ENCODE measurements at regions not wholly inside any gene's neighbourhood (a gene's known extent, or its start where the extent isn't known, plus 50 kb on each side); places are given as distances from the start of the nearest gene placed in this dataset.

- no peaks in the 10 kb centered on the region for H3K27me3 ChIP-seq
- no peaks in the 10 kb centered on the region for H3K9me3 ChIP-seq
- TF ChIP-seq POLR2AphosphoS5 (IDR thresholded peaks at IDR 0.05) (no peak), POLR2A (IDR thresholded peaks at IDR 0.05; ENCODE audit: low read depth) (no peak), EP300 (IDR thresholded peaks at IDR 0.05) (no peak), CTCF (IDR thresholded peaks at IDR 0.05) (no peak)
- H3K27ac ChIP-seq (replicated peaks in 1 of 4) = no peak overlapping the region
- H3K4me1 ChIP-seq = no peaks in the 10 kb centered on the region
- H3K36me3 ChIP-seq = no peaks in the 10 kb centered on the region
- no peak overlapping the region for H3K4me3 ChIP-seq
- 76% methylated on average over 3 of the region's 3 CpGs for WGBS
- no peak for DNase-seq (ENCODE audit: extremely low spot score)
- intact Hi-C loops (cut with DNase I) = no loop called here
Observed at GRCh38 chr5:114702136-114702535, 340.3 kb downstream of the KCNN2 start.

- Histone ChIP-seq H3K4me3 (no peak overlapping the region), H3K27ac (replicated peaks in 1 of 4) (no peak overlapping the region), H3K9me3 (no peaks in the 10 kb centered on the region), H3K4me1 (no peaks in the 10 kb centered on the region), H3K27me3 (no peaks in the 10 kb centered on the region), H3K36me3 (no peaks in the 10 kb centered on the region)
- no peak for DNase-seq (ENCODE audit: extremely low spot score)
- TF ChIP-seq POLR2AphosphoS5 (IDR thresholded peaks at IDR 0.05) = no peak
- no peak for TF ChIP-seq CTCF (IDR thresholded peaks at IDR 0.05)
- no peak for TF ChIP-seq POLR2A (IDR thresholded peaks at IDR 0.05; ENCODE audit: low read depth)
- TF ChIP-seq EP300 (IDR thresholded peaks at IDR 0.05) = no peak
- intact Hi-C loops (cut with DNase I) = no loop called here
- WGBS = 84% methylated on average over 3 of the region's 3 CpGs
Observed at GRCh38 chr5:114700823-114701222, 339.0 kb downstream of the KCNN2 start.

- 85% methylated on average over 7 of the region's 27 CpGs for WGBS
- H3K36me3 ChIP-seq = no peaks in the 10 kb centered on the region
- peaks cover 0 to 9% (median 3%) of the 10 kb centered on the region in 4 donors for H3K9me3 ChIP-seq
- no peak for DNase-seq (ENCODE audit: extremely low spot score)
- TF ChIP-seq CTCF (IDR thresholded peaks at IDR 0.05) (no peak), POLR2A (IDR thresholded peaks at IDR 0.05; ENCODE audit: low read depth) (no peak), EP300 (IDR thresholded peaks at IDR 0.05) (no peak), POLR2AphosphoS5 (IDR thresholded peaks at IDR 0.05) (no peak)
- no peak overlapping the region for H3K27ac ChIP-seq (replicated peaks in 1 of 4)
- no peaks in the 10 kb centered on the region for H3K4me1 ChIP-seq
- intact Hi-C loops (cut with DNase I) = no loop called here
- no peaks in the 10 kb centered on the region for H3K27me3 ChIP-seq
- no peak overlapping the region for H3K4me3 ChIP-seq
Observed at GRCh38 chr5:114695292-114695904, 333.5 kb downstream of the KCNN2 start.

GRCh38 chr5:114686356-114686755 lies 324.5 kb downstream of the KCNN2 start:
- Histone ChIP-seq H3K36me3 (no peaks in the 10 kb centered on the region), H3K4me1 (no peaks in the 10 kb centered on the region), H3K4me3 (no peak overlapping the region), H3K27me3 (no peaks in the 10 kb centered on the region), H3K27ac (replicated peaks in 1 of 4) (no peak overlapping the region), H3K9me3 (peaks cover 0 to 7% (median 0%) of the 10 kb centered on the region in 4 donors)
- TF ChIP-seq EP300 (IDR thresholded peaks at IDR 0.05) (no peak), POLR2A (IDR thresholded peaks at IDR 0.05; ENCODE audit: low read depth) (no peak), POLR2AphosphoS5 (IDR thresholded peaks at IDR 0.05) (no peak), CTCF (IDR thresholded peaks at IDR 0.05) (no peak)
- DNase-seq (ENCODE audit: extremely low spot score) = no peak
- intact Hi-C loops (cut with DNase I) = no loop called here
- 48% methylated on average over 1 of the region's 1 CpG for WGBS

- TF ChIP-seq POLR2A (IDR thresholded peaks at IDR 0.05; ENCODE audit: low read depth) (no peak), EP300 (IDR thresholded peaks at IDR 0.05) (no peak), POLR2AphosphoS5 (IDR thresholded peaks at IDR 0.05) (no peak), CTCF (IDR thresholded peaks at IDR 0.05) (no peak)
- no peaks in the 10 kb centered on the region for H3K9me3 ChIP-seq
- no peak for DNase-seq (ENCODE audit: extremely low spot score)
- H3K4me3 ChIP-seq = no peak overlapping the region
- no peaks in the 10 kb centered on the region for H3K27me3 ChIP-seq
- intact Hi-C loops (cut with DNase I) = no loop called here
- H3K36me3 ChIP-seq = no peaks in the 10 kb centered on the region
- 76% methylated on average over 1 of the region's 1 CpG for WGBS
- H3K27ac ChIP-seq (replicated peaks in 1 of 4) = no peak overlapping the region
- H3K4me1 ChIP-seq = no peaks in the 10 kb centered on the region
Observed at GRCh38 chr5:114678778-114679177, 316.9 kb downstream of the KCNN2 start.

Measured in esophagus muscularis mucosa (tissue), 4 donors.